Esophagus squamous epithelium (tissue), 4 donors: ENCODE measurements at regions not wholly inside any gene's neighbourhood (a gene's known extent, or its start where the extent isn't known, plus 50 kb on each side); places are given as distances from the start of the nearest gene placed in this dataset.

ENCODE experiments used
- CTCF ChIP-seq, 6 experiments: fragments of 450-650 bp in 4 of 6; fragments of 200-600 bp in 2 of 6; sonication (generic) in 2 of 6; IDR thresholded peaks; one replicate each; pipeline ENCODE4 v1.5.1; 2016 to 2019; ENCODE audit warnings: antibody characterized with exemption in 6 of 6, mild to moderate bottlenecking in 4 of 6, moderate library complexity in 4 of 6
- POLR2A ChIP-seq, 4 donors: fragments of 450-650 bp; IDR thresholded peaks; one replicate each; pipeline ENCODE4 v1.6.1; 2017; ENCODE audit warnings: antibody characterized with exemption in 4 of 4, mild to moderate bottlenecking in 4 of 4, moderate library complexity in 3 of 4

GRCh38 chr17:79437081-79437480 lies 173.8 kb downstream of the RBFOX3 start:
- TF ChIP-seq CTCF (IDR thresholded peaks at IDR 0.05) (no peak), POLR2A (IDR thresholded peaks at IDR 0.05) (no peak)
